Activated naive CD4-positive, alpha-beta T cell treated with anti-CD3 and anti-CD28 coated beads, Interleukin-2, amount 50 U/mL, for 16 hours (primary cell): ENCODE measurements at regions not wholly inside any gene's neighbourhood (a gene's known extent, or its start where the extent isn't known, plus 50 kb on each side); places are given as distances from the start of the nearest gene placed in this dataset.

Experiments used
- DNase-seq: peaks from one replicate; pipeline ENCODE4 v3.0.0-alpha.2; 2020

GRCh38 chr3:67290438-67290837 lies 292.3 kb downstream of the KBTBD8 start:
- DNase-seq = no peak

DNA sequence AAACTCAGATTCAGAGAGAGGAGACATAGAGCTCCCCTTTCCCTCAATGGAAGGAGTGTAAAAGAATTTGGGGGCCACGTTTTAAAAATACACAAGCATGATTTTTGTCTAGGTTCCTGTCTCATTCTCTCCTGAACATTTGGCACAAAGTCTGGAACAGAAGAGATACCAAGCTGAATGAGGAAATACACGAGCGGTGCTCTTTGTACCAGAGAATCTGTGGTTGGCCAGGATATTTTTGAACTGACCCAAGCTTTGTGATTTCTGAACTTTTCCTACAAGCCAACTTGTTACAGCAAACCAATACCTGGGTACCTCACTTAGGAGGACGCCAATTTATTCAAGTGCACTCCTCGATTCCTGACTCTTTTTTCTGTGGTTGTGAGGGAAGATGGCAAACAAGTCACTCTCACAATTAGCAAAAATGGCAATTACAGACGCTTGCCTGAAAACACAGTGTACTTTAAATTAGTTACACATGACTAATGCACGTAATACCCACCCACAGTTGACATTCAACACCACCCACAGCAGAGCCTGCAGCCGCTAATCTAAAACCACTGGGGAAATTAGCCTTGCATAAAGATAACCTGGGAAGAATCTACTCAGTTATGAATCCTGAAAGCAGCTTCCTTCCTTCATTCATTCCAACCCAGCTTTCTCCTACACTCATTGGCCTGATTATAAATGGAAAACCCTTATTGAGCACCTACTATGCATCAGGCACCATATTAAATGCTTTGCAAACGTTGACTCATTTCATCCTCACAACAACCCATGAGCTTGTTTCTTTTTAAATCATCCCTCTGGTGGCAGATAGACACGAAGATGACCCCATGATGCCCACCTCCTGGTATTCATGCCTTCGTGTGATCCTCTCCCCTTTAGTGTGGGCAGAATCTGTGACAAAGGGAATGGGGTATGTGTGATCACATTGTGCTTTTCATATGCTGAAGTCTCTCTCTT lies 293.5 kb downstream of the KBTBD8 start:
- no peak for DNase-seq

DNA sequence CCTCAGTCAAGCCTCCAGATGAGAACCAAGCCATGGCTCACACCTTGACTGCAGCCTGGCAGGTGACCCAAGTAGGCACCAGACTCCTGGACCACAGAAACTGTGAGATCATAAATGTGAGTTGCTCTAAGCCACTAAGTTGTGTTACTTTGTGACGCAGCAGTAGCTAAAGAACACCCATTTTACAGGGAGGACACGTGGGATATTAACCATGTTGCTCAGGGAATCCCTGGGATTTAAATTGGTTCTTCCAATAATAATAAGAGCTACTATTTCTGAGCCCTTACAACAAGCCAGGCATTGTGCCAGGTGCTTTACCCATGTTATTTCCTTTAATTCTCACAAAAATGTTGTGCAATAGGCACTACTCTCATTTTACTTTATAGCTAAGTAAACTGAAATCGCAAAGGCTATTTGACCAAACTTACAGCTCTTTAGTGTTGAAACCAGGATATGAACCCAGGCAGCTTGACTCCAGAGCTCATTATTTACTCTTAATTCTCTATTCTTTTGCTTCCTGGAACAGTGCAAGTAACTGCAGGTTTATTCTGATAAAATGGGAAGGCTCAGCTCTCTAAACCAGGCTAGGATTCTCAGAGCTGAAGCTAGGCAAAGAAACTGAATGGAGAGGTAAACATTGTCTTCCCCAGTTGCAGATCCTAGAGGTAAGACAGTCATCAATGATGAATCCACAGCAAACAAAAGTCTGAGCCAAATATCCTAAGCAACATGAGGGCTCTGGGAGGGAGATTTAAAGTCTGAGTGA lies 294.4 kb downstream of the KBTBD8 start:
- DNase-seq = no peak

DNA sequence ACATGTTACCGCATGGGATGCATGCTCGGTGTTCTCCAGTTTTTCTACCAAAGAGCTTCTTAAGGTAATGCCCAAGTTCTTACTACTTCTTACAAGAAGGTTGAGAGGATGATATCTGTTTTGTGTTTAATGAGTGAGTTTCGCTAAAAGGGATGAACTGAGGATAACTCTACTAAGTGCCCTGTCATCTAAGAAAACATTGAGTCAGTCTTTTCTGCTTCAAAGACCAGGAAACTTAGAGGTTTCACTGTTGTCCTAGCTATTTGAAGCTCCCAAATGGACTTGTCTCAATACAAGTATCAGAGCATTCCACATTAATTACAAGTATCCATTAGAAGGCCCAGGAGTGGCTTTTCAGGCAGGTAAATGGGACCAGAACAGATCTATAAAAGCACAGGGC lies 296.2 kb downstream of the KBTBD8 start:
- no peak for DNase-seq

DNA sequence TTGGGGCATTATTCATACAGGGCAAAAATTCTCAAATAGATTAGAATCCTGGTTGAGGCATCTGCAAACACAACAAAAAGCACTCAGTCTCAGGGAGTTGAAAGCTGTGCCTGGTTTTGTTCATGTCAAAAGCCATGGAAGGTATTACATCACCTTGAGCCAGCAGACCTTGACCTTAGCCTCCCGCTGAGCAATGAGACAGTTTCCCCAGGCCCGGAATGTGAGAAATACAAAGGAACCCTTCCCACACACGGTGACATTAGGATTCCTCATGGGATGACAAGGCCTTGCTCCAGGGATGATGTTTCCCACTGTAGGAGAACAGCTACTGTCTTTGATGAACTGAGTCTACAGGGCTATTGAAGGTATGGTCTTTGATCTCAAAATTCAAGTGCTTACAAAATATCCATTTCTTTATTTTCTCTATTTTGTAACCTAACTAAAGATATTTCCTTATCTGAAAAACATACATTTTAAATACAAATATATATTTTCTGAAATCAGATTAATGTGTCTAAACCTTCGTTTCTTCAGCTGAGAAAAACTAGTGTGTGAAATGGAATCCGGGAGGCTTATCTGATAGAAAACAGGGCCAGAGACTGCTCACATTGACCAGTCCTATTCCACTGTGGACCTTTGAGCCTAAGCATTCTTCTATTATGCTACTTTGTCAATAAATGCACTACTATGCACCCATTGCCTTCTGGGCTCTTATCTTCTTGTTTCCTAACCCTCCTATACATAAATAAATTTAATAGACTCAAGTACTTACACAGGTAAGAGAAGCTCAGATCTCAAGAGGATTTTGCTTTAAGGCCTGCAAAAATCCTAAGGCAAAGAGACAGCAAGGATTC lies 298.2 kb downstream of the KBTBD8 start:
- no peak for DNase-seq

DNA sequence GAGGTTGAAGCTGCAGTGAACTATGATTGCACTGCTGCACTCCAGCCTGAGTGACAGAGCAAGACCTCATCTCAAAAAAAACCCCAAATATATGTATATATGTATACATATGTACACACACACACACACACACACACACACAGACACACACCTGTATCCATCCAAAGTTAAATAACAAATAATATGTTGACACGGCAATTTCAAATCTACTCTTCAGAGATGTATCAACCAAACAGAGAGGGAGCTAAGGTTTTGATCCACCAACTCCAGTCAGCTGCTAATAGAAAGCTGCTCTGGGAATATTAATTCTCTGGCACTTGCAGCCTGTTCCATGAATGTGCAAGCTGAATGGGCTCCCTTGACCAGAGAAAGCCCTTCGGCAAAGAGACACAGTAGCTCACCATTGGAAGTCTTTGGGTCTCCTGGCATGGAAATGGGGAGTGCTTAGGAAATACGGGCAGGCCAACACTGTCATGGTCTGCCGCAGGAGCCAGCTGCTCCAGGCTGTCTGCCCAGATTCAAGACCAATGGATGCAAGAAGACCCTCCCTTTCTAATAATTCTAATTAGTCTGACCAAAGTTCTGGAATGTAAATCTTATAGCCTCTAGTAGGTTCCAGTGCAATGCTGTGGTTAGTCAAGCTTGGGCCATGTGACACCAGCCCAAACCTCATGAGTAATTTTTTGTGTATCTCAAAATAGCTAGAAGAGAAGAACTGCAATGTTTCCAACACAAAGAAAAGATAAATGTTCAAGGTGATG lies 299.8 kb downstream of the KBTBD8 start:
- no peak for DNase-seq

DNA sequence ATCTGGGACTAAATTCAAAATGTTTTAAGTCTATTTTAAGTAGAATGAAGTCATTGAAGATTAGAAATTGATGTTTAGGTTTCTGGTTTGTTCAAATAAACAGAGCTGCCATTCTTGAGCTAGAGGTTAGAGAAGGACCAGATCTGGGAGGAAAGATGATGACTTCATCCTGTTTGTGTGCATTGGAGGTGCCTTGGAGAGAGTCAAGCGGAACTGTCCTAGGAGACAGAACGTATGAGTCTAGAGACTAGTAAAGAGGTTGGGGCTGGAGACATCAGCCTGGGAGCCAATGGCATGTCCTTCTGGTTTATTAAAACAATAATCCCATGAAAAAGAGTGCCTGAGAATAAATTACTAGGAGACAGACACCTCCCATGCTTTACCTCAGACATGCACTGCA lies 303.4 kb downstream of the KBTBD8 start:
- no peak for DNase-seq

GRCh38 chr3:67302489-67302888 lies 304.4 kb downstream of the KBTBD8 start:
- DNase-seq = no peak

- DNase-seq = no peak
Measured at GRCh38 chr3:67305160-67305559, 307.1 kb downstream of the KBTBD8 start.

DNA sequence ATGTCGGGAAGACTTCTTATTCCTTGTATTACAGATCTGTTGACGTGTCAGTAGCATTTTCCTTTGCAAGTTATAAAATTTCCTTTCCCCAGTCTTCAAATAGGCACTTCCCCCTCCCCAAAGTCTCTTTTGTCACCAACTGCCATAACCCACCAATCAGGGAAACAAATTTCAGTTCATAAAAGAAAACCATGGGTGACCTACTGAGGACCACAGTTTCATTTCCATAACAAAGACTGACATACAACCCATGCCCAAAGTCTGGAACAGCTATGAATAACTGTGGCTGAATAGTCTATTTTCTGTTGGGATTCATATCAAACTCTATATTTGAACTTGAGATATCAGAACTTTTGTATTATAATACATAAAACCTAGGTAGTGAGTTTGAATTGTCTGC lies 307.8 kb downstream of the KBTBD8 start:
- DNase-seq = no peak

DNA sequence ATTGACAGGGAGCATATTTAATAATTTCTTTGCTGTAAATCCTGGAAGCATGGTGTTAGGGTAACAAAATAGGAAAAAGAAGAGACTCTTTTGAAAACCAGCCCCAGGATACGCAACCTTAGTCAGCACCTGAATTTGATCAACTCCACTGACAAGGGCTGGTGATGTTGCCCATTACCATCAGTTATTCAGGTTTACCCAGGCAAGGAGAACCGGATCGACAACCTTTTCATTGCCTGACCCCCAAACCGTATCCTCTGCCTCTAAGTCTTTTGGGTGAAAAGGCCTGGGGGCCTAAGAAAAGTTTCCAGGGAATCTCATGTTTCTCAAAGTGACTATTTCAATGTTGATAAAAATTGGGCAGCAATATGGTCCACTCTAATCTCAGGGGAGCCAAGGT lies 313.3 kb downstream of the KBTBD8 start:
- DNase-seq = no peak

DNA sequence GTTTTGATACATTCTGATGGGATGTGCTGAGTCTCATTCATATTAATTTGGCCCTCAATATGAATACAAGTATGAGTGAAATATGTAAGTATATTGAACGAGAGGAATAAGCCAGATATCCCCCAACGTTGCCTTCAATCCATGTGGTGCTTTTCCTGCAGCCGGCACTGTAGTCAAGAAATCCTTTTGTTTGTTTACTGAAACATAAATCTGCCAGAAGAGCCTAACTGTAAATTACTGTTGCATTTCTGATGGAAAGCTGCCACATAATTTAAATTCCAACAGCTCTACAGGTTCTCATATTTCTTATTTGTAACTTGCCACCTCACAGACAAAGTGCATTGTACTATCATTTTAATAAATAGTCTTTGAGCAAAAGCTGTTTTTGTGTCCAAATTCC lies 314.0 kb downstream of the KBTBD8 start:
- no peak for DNase-seq

- no peak for DNase-seq
Measured at GRCh38 chr3:67318162-67318561, 320.1 kb downstream of the KBTBD8 start.

DNA sequence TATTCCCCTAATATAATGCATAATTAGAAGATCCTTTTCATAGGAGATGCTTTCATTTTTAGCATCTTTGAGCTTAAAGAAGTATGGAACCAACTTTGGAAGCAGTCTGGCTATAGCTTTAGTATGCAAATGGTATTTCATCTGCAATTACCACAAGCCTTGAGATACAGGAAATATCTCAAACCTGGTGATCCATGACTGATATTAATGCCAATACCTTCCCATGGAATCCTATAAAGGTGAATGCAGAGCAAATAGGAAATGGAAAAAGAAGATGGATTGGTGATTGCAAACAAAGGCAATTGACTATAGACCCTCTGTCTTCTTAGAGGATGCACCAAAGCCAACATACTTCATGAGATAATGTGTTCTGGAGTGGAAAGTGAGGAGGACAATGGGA lies 326.4 kb downstream of the KBTBD8 start:
- DNase-seq = no peak
